ENCODE measurements at regions not wholly inside any gene's neighbourhood (a gene's known extent, or its start where the extent isn't known, plus 50 kb on each side); places are given as distances from the start of the nearest gene placed in this dataset.

DNA sequence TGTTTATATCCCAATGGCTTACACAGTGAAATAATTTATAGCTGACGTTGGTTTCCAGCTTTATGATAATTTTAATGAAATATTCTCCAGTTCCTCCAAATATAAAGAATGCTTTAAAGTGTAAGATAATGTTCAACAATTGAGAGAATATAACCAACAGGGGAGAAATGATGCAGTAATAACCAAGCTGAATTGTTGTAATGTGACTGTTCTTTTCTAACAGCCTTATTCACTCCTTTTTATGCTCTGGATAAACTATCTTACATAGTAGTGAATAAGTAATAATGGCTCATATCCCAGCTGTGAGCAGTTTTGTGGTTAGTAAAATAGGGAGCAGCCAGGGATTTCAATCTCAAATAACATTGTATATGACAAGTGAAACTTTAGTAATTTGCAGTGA, 2348.7 kb upstream of the ACO1 start:
- TF ChIP-seq, protein P1, sequence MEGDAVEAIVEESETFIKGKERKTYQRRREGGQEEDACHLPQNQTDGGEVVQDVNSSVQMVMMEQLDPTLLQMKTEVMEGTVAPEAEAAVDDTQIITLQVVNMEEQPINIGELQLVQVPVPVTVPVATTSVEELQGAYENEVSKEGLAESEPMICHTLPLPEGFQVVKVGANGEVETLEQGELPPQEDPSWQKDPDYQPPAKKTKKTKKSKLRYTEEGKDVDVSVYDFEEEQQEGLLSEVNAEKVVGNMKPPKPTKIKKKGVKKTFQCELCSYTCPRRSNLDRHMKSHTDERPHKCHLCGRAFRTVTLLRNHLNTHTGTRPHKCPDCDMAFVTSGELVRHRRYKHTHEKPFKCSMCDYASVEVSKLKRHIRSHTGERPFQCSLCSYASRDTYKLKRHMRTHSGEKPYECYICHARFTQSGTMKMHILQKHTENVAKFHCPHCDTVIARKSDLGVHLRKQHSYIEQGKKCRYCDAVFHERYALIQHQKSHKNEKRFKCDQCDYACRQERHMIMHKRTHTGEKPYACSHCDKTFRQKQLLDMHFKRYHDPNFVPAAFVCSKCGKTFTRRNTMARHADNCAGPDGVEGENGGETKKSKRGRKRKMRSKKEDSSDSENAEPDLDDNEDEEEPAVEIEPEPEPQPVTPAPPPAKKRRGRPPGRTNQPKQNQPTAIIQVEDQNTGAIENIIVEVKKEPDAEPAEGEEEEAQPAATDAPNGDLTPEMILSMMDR (IDR thresholded peaks at IDR 0.05), result no peak
- TF ChIP-seq POLR2AphosphoS5 (IDR thresholded peaks at IDR 0.05; ENCODE audit: low read depth, low read length) (no peak), SIN3A (IDR thresholded peaks at IDR 0.05; ENCODE audit: borderline replicate concordance, insufficient read depth, low read depth, low read length) (no peak)
